ENCODE measurements at regions not wholly inside any gene's neighbourhood (a gene's known extent, or its start where the extent isn't known, plus 50 kb on each side); places are given as distances from the start of the nearest gene placed in this dataset.

DNA sequence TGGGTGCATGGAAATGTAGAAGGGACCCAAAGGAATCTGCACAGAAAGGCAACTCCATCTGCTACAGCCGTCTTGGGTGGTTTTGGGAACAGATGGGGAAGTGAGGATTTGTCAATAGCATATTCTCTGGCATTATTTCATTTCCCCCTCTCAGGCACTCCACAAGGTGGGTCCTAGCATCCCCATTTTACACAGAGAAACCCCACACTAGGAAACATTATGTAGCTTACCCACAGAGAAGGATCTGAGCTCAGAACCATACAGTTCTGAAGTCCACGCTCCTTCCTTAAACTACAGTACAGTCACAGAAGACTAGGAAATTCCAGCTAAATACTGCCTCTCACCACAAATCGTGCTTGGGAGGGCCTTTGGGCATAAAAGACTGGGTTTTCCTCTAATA is 61.2 kb upstream of the CTNNB1 start:
- Histone ChIP-seq H3K27ac (no peak overlapping the region), H3K27me3 (no peaks in the 10 kb centered on the region), H3K36me3 (no peaks in the 10 kb centered on the region), H3K4me3 (no peak overlapping the region), H3K9me3 (no peaks in the 10 kb centered on the region), H3K4me1 (no peaks in the 10 kb centered on the region)
- intact Hi-C loops (cut with DNase I), result no loop called here
- no peak for DNase-seq (ENCODE audit: extremely low spot score in 2 of 2)
- TF ChIP-seq POLR2A (IDR thresholded peaks at IDR 0.05) (no peak), POLR2AphosphoS5 (IDR thresholded peaks at IDR 0.05; ENCODE audit: insufficient read depth in 1 of 2, low read depth in 1 of 2) (no peak)
- TF ChIP-seq, protein P1, sequence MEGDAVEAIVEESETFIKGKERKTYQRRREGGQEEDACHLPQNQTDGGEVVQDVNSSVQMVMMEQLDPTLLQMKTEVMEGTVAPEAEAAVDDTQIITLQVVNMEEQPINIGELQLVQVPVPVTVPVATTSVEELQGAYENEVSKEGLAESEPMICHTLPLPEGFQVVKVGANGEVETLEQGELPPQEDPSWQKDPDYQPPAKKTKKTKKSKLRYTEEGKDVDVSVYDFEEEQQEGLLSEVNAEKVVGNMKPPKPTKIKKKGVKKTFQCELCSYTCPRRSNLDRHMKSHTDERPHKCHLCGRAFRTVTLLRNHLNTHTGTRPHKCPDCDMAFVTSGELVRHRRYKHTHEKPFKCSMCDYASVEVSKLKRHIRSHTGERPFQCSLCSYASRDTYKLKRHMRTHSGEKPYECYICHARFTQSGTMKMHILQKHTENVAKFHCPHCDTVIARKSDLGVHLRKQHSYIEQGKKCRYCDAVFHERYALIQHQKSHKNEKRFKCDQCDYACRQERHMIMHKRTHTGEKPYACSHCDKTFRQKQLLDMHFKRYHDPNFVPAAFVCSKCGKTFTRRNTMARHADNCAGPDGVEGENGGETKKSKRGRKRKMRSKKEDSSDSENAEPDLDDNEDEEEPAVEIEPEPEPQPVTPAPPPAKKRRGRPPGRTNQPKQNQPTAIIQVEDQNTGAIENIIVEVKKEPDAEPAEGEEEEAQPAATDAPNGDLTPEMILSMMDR (IDR thresholded peaks at IDR 0.05), result no peak

DNA sequence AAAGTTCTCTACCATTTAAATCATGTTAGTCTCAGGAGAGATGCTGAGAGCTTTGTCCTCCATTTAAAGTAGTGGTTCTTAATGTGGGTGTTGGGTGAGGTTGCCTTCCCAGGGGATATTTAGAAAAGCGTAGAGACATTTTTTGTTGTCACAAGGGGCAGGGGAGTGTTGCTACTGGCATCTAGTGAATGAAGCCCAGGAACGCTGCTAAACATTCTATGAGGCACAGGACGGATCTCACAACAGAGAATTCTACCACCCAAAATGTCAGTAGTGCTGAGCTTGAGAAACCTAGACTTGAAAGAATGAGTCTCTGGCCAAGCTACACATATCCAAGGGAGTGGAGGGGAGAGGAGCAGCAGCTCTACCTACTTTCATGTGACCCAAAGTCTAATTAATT is 60.7 kb upstream of the CTNNB1 start:
- H3K36me3 ChIP-seq, result no peaks in the 10 kb centered on the region
- no peaks in the 10 kb centered on the region for H3K27me3 ChIP-seq
- no peak overlapping the region for H3K4me3 ChIP-seq
- DNase-seq (ENCODE audit: extremely low spot score in 2 of 2), result no peak
- TF ChIP-seq, protein P1 (IDR thresholded peaks at IDR 0.05), result no peak
- TF ChIP-seq POLR2A (IDR thresholded peaks at IDR 0.05) (no peak), POLR2AphosphoS5 (IDR thresholded peaks at IDR 0.05; ENCODE audit: insufficient read depth in 1 of 2, low read depth in 1 of 2) (no peak)
- H3K27ac ChIP-seq, result no peak overlapping the region
- H3K9me3 ChIP-seq, result no peaks in the 10 kb centered on the region
- H3K4me1 ChIP-seq, result no peaks in the 10 kb centered on the region
- intact Hi-C loops (cut with DNase I), result no loop called here

DNA sequence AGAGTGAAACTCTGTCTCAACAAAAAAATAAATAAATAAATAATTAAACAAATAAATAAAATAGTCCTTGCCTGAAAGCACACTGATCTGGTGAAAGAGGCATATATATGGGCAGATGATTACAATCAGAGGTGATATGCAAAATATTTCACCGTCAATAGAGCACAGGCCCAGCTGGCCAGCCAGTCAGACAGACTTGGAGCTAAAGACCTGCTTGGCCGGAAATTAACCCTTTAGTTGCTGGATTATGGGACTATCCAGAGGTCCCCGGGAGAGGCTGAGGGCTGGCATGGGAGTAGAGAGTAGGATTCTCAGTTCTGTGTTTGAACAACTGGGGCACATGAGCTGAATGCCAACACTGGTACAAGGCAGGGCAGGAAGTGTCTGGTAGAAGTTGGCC is 59.1 kb upstream of the CTNNB1 start:
- H3K4me1 ChIP-seq, result no peaks in the 10 kb centered on the region
- no peak overlapping the region for H3K4me3 ChIP-seq
- DNase-seq (ENCODE audit: extremely low spot score in 2 of 2), result no peak
- TF ChIP-seq POLR2A (IDR thresholded peaks at IDR 0.05) (no peak), POLR2AphosphoS5 (IDR thresholded peaks at IDR 0.05; ENCODE audit: insufficient read depth in 1 of 2, low read depth in 1 of 2) (no peak)
- TF ChIP-seq, protein P1 (IDR thresholded peaks at IDR 0.05), result no peak
- H3K27me3 ChIP-seq, result no peaks in the 10 kb centered on the region
- intact Hi-C loops (cut with DNase I), result no loop called here
- no peaks in the 10 kb centered on the region for H3K36me3 ChIP-seq
- no peaks in the 10 kb centered on the region for H3K9me3 ChIP-seq
- no peak overlapping the region for H3K27ac ChIP-seq

DNA sequence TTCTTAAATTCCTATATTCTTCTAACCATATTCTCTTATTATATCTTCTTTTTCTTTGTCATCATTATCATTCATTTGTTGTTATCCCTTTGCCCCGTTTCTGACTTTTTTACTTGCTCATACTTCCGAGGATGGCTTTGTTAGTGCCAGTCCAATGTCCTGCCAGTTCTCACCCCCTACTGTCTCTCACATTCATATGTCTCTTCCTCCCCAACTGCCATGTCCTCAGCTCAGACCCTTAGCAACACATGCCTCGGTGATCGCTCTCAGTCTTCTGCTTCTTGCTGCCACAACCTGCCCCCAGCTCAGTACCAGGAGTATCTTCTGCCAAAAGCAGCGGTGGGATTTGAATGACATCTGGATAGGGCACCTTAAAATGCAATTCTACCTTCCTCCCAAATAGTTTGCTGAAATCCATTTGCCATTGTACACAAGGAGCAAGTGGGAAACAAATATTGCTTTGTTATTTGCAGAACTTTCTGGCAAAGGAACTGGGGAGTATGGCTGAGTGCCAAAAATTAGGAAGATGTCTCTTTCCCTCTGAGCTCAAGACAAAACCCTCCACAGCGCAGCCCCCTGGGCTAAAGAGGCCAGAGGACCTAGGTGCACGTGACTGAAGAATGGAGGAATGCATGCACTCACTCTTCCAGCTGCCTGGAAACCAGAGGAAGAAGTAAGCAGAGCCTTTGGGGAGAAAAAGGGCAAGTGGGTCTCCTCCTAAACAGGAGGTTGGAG is 57.7 kb upstream of the CTNNB1 start:
- Histone ChIP-seq H3K9me3 (no peaks in the 10 kb centered on the region), H3K4me3 (no peak overlapping the region), H3K27me3 (no peaks in the 10 kb centered on the region), H3K36me3 (no peaks in the 10 kb centered on the region), H3K4me1 (no peaks in the 10 kb centered on the region), H3K27ac (no peak overlapping the region)
- DNase-seq (ENCODE audit: extremely low spot score in 2 of 2), result no peak
- intact Hi-C loops (cut with DNase I), result no loop called here
- TF ChIP-seq, protein P1 (IDR thresholded peaks at IDR 0.05), result no peak
- no peak for TF ChIP-seq POLR2A (IDR thresholded peaks at IDR 0.05)

DNA sequence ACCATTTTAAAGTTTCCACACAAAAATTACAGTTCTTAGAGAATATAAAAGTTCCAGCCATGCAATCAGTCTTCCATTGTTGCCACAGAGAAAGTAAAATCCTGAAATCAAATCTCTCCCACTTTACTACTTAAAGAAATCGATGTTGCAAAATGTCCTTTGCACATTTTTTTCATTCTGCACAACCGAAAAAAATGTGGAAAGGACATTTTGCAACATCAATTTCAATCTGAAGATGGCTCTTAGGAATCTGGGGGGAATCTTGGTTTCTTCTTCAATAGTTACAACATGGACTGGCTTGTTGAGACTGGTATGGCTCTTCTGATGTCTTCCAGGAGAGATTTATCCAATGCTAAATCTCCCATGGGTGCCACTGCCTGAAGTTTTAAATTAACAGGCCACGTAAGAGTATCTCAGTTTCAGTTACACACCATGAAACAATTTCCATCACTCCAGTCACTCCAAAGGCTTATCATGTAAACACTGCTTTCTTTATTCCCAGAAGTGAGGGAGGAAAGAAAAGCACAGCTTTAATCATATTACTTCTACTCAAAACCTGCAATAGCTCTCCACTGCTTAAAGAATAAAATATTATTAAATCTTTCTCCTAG is 55.8 kb upstream of the CTNNB1 start:
- H3K27ac ChIP-seq, result no peak overlapping the region
- H3K36me3 ChIP-seq, result no peaks in the 10 kb centered on the region
- no peaks in the 10 kb centered on the region for H3K9me3 ChIP-seq
- H3K27me3 ChIP-seq, result no peaks in the 10 kb centered on the region
- no peak for DNase-seq (ENCODE audit: extremely low spot score in 2 of 2)
- no peaks in the 10 kb centered on the region for H3K4me1 ChIP-seq
- no peak overlapping the region for H3K4me3 ChIP-seq
- intact Hi-C loops (cut with DNase I), result no loop called here
- TF ChIP-seq, protein P1 (IDR thresholded peaks at IDR 0.05), result no peak
- no peak for TF ChIP-seq POLR2AphosphoS5 (IDR thresholded peaks at IDR 0.05; ENCODE audit: insufficient read depth in 1 of 2, low read depth in 1 of 2)
- no peak for TF ChIP-seq POLR2A (IDR thresholded peaks at IDR 0.05)
